PC-9 (cell line): ENCODE measurements at regions not wholly inside any gene's neighbourhood (a gene's known extent, or its start where the extent isn't known, plus 50 kb on each side); places are given as distances from the start of the nearest gene placed in this dataset.

ENCODE experiments used
- EZH2 ChIP-seq: fragments of 200-600 bp; sonication (generic); IDR thresholded peaks from 2 replicates; pipeline ENCODE4 v1.8.0; 2017; ENCODE audit warnings: antibody characterized with exemption, low read depth
- TF ChIP-seq, protein P1 (sequence below): fragments of 200-600 bp; sonication (generic); conservative IDR thresholded peaks from 2 replicates; pipeline ENCODE4 v1.6.1; 2017; ENCODE audit warnings: mixed run types, antibody characterized with exemption, mild to moderate bottlenecking, moderate library complexity

- no peak for TF ChIP-seq EZH2
- TF ChIP-seq, protein P1, sequence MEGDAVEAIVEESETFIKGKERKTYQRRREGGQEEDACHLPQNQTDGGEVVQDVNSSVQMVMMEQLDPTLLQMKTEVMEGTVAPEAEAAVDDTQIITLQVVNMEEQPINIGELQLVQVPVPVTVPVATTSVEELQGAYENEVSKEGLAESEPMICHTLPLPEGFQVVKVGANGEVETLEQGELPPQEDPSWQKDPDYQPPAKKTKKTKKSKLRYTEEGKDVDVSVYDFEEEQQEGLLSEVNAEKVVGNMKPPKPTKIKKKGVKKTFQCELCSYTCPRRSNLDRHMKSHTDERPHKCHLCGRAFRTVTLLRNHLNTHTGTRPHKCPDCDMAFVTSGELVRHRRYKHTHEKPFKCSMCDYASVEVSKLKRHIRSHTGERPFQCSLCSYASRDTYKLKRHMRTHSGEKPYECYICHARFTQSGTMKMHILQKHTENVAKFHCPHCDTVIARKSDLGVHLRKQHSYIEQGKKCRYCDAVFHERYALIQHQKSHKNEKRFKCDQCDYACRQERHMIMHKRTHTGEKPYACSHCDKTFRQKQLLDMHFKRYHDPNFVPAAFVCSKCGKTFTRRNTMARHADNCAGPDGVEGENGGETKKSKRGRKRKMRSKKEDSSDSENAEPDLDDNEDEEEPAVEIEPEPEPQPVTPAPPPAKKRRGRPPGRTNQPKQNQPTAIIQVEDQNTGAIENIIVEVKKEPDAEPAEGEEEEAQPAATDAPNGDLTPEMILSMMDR: no peak
Observed at GRCh38 chr18:55144193-55144930, 185.1 kb upstream of the CCDC68 start.
